ENCODE measurements at regions not wholly inside any gene's neighbourhood (a gene's known extent, or its start where the extent isn't known, plus 50 kb on each side); places are given as distances from the start of the nearest gene placed in this dataset.

GRCh38 chr2:6562771-6563170, 302.9 kb downstream of the CMPK2 start:
- Histone ChIP-seq H3K4me3 (ENCODE audit: extremely low read depth in 1 of 4, insufficient read depth in 2 of 4, low read depth in 3 of 4, low read length in 4 of 4) (no peak overlapping the region), H2BK12ac (ENCODE audit: low read depth, low read length) (no peak overlapping the region), H3K9ac (replicated peaks in 1 of 4; ENCODE audit: extremely low read depth in 1 of 4, low read depth in 3 of 4, low read length in 3 of 4) (no peak overlapping the region), H3K4ac (replicated peaks; ENCODE audit: insufficient read length, low read depth, low read length) (no peak overlapping the region), H4K5ac (ENCODE audit: insufficient read length, low read depth, low read length) (no peak overlapping the region), H3K27me3 (replicated peaks in 1 of 4; ENCODE audit: control insufficient read depth in 3 of 4, extremely low read depth in 1 of 4, insufficient read depth in 3 of 4, low read length in 3 of 4) (no peaks in the 10 kb centered on the region), H2AK5ac (ENCODE audit: low read depth, low read length) (no peak overlapping the region), H3K79me2 (ENCODE audit: control insufficient read depth in 1 of 2, insufficient read depth in 2 of 2, low read length in 2 of 2) (no peaks in the 10 kb centered on the region), H3K27ac (ENCODE audit: low read depth, low read length) (no peak overlapping the region), H4K20me1 (replicated peaks in 1 of 2; ENCODE audit: control insufficient read depth in 1 of 2, insufficient read depth in 2 of 2, low read length in 2 of 2) (no peaks in the 10 kb centered on the region), H3K4me2 (ENCODE audit: insufficient read depth in 1 of 2, low read depth in 2 of 2, low read length in 2 of 2) (no peak overlapping the region), H3K56ac (replicated peaks; ENCODE audit: insufficient read length, low read depth, low read length) (no peak overlapping the region), H3K18ac (ENCODE audit: extremely low read depth, low read length) (no peak overlapping the region), H2BK15ac (ENCODE audit: low read length) (no peak overlapping the region), H4K8ac (ENCODE audit: extremely low read depth, insufficient read depth, low read length) (no peak overlapping the region), H3K23ac (ENCODE audit: insufficient read length) (no peak overlapping the region), H2BK120ac (replicated peaks; ENCODE audit: low read depth, low read length) (no peak overlapping the region), H4K91ac (replicated peaks; ENCODE audit: insufficient read length, low read length) (no peak overlapping the region), H3K4me1 (replicated peaks in 1 of 4; ENCODE audit: control insufficient read depth in 3 of 4, insufficient read depth in 4 of 4, low read length in 3 of 4) (no peaks in the 10 kb centered on the region), H3K23me2 (ENCODE audit: low read depth, low read length) (no peaks in the 10 kb centered on the region), H3K14ac (ENCODE audit: insufficient read length) (no peak overlapping the region), H2BK20ac (ENCODE audit: low read length) (no peak overlapping the region), H3K79me1 (ENCODE audit: low read depth, low read length) (no peaks in the 10 kb centered on the region), H2AFZ (ENCODE audit: low read length) (0 out of 2 replicates have a peak overlapping the region, but pooled peaks have one; percentile 71), H3K9me3 (ENCODE audit: insufficient read depth in 2 of 2, low read depth in 1 of 2, low read length in 1 of 2) (no peaks in the 10 kb centered on the region), H3K36me3 (ENCODE audit: control insufficient read depth in 2 of 4, insufficient read depth in 4 of 4, low read length in 3 of 4) (no peaks in the 10 kb centered on the region), H2BK5ac (ENCODE audit: low read depth, low read length) (no peak overlapping the region)
- no peak for FAIRE-seq
- ChIA-PET POLR2A (ENCODE audit: partially characterized antibody) (no interaction called here), CTCF (ENCODE audit: partially characterized antibody) (interaction anchor here (0.8 kb wide), 1 partner anchor 10 kb away, joined by 4 read pairs; no protein-coding TSS in a partner anchor)
- 98% methylated on average over 7 of the region's 7 CpGs; no CpG with 5 or more reads in 1 of the 2 experiments for WGBS, 2 experiments (ENCODE audit: extremely low coverage in 1 of 2, insufficient coverage in 1 of 2, insufficient read length in 1 of 2, insufficient replicate concordance in 2 of 2, low coverage in 1 of 2, low lambda C conversion rate in 2 of 2, missing lambda C conversion rate in 1 of 2)
- no peak for DNase-seq (ENCODE audit: low read depth in 1 of 2, low spot score in 2 of 2)
- TF ChIP-seq EGR1 (IDR thresholded peaks at IDR 0.05; ENCODE audit: borderline replicate concordance, low read depth, low read length): no peak
- TF ChIP-seq ATF2 (IDR thresholded peaks at IDR 0.05; ENCODE audit: low read length): no peak
- TF ChIP-seq KDM5A (IDR thresholded peaks at IDR 0.05; ENCODE audit: low read length): no peak
- no peak for TF ChIP-seq RAD21 (IDR thresholded peaks at IDR 0.05 in 1 of 2, conservative IDR thresholded peaks at IDR 0.05 in 1 of 2; ENCODE audit: low read depth in 2 of 2, low read length in 2 of 2)
- no peak for TF ChIP-seq EZH2 (IDR thresholded peaks at IDR 0.05; ENCODE audit: low read depth, low read length, severe bottlenecking)
- TF ChIP-seq POLR2AphosphoS5 (IDR thresholded peaks at IDR 0.05; ENCODE audit: low read depth, low read length): no peak
- TF ChIP-seq FOSL1 (IDR thresholded peaks at IDR 0.05; ENCODE audit: insufficient read depth, low read depth, low read length): no peak
- TF ChIP-seq CBX5 (IDR thresholded peaks at IDR 0.05; ENCODE audit: low read depth, low read length): no peak
- no peak for TF ChIP-seq ASH2L (IDR thresholded peaks at IDR 0.05; ENCODE audit: low read length)
- no peak for TF ChIP-seq NRF1 (IDR thresholded peaks at IDR 0.05; ENCODE audit: low read depth, low read length)
- no peak for TF ChIP-seq SIX5 (IDR thresholded peaks at IDR 0.05; ENCODE audit: low read depth, low read length)
- no peak for TF ChIP-seq SP1 (IDR thresholded peaks at IDR 0.05; ENCODE audit: low read depth, low read length)
- TF ChIP-seq EP300 (IDR thresholded peaks at IDR 0.05; ENCODE audit: borderline replicate concordance in 1 of 2, low read depth in 2 of 2, low read length in 2 of 2): no peak

All from H1 (cell line).